ENCODE measurements at regions not wholly inside any gene's neighbourhood (a gene's known extent, or its start where the extent isn't known, plus 50 kb on each side); places are given as distances from the start of the nearest gene placed in this dataset.

GRCh38 chr16:52090080-52090479, 456.9 kb downstream of the TOX3 start:
- DNase-seq = no peak

- no peak for DNase-seq
Measured at GRCh38 chr16:52089476-52089875, 457.5 kb downstream of the TOX3 start.

GRCh38 chr16:52086901-52087300, 460.0 kb downstream of the TOX3 start:
- DNase-seq = no peak

GRCh38 chr16:52078716-52079655, 468.0 kb downstream of the TOX3 start:
- no peak for DNase-seq

- no peak for DNase-seq
Measured at GRCh38 chr16:52077607-52078006, 469.3 kb downstream of the TOX3 start.

- no peak for DNase-seq
Measured at GRCh38 chr16:52076801-52077201, 470.1 kb downstream of the TOX3 start.

- no peak for DNase-seq
Measured at GRCh38 chr16:52076332-52076731, 470.6 kb downstream of the TOX3 start.

- DNase-seq = no peak
Measured at GRCh38 chr16:52074133-52074532, 472.8 kb downstream of the TOX3 start.

GRCh38 chr16:52073024-52073423, 473.9 kb downstream of the TOX3 start:
- DNase-seq = no peak

GRCh38 chr16:52071101-52071500, 475.8 kb downstream of the TOX3 start:
- DNase-seq = no peak

- DNase-seq = no peak
Measured at GRCh38 chr16:52070341-52071057, 476.4 kb downstream of the TOX3 start.

- DNase-seq = no peak
Measured at GRCh38 chr16:52069866-52070265, 477.1 kb downstream of the TOX3 start.

- no peak for DNase-seq
Measured at GRCh38 chr16:52068447-52069074, 478.4 kb downstream of the TOX3 start.

GRCh38 chr16:52066962-52067361, 480.0 kb downstream of the TOX3 start:
- no peak for DNase-seq

- DNase-seq = no peak
Measured at GRCh38 chr16:52056259-52056658, 490.7 kb downstream of the TOX3 start.

GRCh38 chr16:52055381-52055780, 491.6 kb downstream of the TOX3 start:
- no peak for DNase-seq

- no peak for DNase-seq
Measured at GRCh38 chr16:52054326-52054725, 492.6 kb downstream of the TOX3 start.

- no peak for DNase-seq
Measured at GRCh38 chr16:52052818-52053217, 494.1 kb downstream of the TOX3 start.

- DNase-seq = no peak
Measured at GRCh38 chr16:52051414-52052172, 495.4 kb downstream of the TOX3 start.

GRCh38 chr16:52050418-52050817, 496.5 kb downstream of the TOX3 start:
- no peak for DNase-seq

GRCh38 chr16:52035436-52035835, 511.5 kb downstream of the TOX3 start:
- DNase-seq = no peak

GRCh38 chr16:52034830-52035229, 512.1 kb downstream of the TOX3 start:
- no peak for DNase-seq

- no peak for DNase-seq
Measured at GRCh38 chr16:52033992-52034391, 513.0 kb downstream of the TOX3 start.
